ENCODE measurements at regions not wholly inside any gene's neighbourhood (a gene's known extent, or its start where the extent isn't known, plus 50 kb on each side); places are given as distances from the start of the nearest gene placed in this dataset.

DNA sequence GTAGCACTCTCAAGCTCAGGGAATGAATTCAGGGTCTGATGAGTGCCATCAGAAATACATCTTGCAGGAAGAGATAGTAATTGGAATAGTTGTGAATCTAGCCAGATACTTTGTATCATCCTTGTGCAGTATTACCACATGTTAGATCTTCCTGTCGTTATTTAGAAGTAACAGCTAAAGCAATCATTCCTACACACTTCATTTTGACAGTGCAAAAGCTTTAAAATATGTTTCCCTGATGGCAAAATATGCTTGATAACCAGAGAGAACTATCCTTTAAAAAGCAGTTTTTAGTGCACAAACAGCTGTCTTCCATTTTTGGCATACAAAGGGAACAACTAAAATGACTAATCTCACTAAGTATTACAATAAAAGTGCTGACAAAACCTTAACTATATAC, 149.5 kb upstream of the SLC38A2 start:
- H3F3A ChIP-seq (ENCODE audit: insufficient read depth, low read length, poor library complexity, severe bottlenecking), result no peaks in the 10 kb centered on the region

GRCh38 chr12:46521145-46521544, 148.6 kb upstream of the SLC38A2 start:
- H3F3A ChIP-seq (ENCODE audit: insufficient read depth, low read length, poor library complexity, severe bottlenecking), result no peaks in the 10 kb centered on the region
- H3K36me3 ChIP-seq (ENCODE audit: insufficient read depth, low read length), result no peaks in the 10 kb centered on the region
- H3K4me2 ChIP-seq (ENCODE audit: low read length), result no peak overlapping the region
- no peaks in the 10 kb centered on the region for H3K27me3 ChIP-seq (ENCODE audit: insufficient read depth, low read depth, low read length)
- no peak overlapping the region for H2AFZ ChIP-seq (ENCODE audit: low read depth, low read length)
- H3K9me2 ChIP-seq (ENCODE audit: insufficient read depth, low read length), result no peaks in the 10 kb centered on the region
- no peaks in the 10 kb centered on the region for H3K79me2 ChIP-seq (replicated peaks; ENCODE audit: insufficient read depth, low read length)
- no peaks in the 10 kb centered on the region for H4K20me1 ChIP-seq (ENCODE audit: insufficient read depth)
- H3K9me3 ChIP-seq (ENCODE audit: low read length), result no peaks in the 10 kb centered on the region
- no peak overlapping the region for H3K9ac ChIP-seq (ENCODE audit: low read length)
- TF ChIP-seq TAF1 (IDR thresholded peaks at IDR 0.05; ENCODE audit: low read depth) (no peak), SMC3 (conservative IDR thresholded peaks at IDR 0.05; ENCODE audit: poor library complexity) (no peak), POLR2AphosphoS5 (IDR thresholded peaks at IDR 0.05) (no peak), EP300 (conservative IDR thresholded peaks at IDR 0.05; ENCODE audit: poor library complexity, severe bottlenecking) (no peak), MXI1 (conservative IDR thresholded peaks at IDR 0.05; ENCODE audit: poor library complexity, severe bottlenecking) (no peak), EZH2 (IDR thresholded peaks at IDR 0.05; ENCODE audit: borderline replicate concordance, insufficient read depth, low read length, poor library complexity, severe bottlenecking) (no peak), REST (IDR thresholded peaks at IDR 0.05; ENCODE audit: borderline replicate concordance) (no peak), RAD21 (conservative IDR thresholded peaks at IDR 0.05) (no peak)
- TF ChIP-seq, protein P1, sequence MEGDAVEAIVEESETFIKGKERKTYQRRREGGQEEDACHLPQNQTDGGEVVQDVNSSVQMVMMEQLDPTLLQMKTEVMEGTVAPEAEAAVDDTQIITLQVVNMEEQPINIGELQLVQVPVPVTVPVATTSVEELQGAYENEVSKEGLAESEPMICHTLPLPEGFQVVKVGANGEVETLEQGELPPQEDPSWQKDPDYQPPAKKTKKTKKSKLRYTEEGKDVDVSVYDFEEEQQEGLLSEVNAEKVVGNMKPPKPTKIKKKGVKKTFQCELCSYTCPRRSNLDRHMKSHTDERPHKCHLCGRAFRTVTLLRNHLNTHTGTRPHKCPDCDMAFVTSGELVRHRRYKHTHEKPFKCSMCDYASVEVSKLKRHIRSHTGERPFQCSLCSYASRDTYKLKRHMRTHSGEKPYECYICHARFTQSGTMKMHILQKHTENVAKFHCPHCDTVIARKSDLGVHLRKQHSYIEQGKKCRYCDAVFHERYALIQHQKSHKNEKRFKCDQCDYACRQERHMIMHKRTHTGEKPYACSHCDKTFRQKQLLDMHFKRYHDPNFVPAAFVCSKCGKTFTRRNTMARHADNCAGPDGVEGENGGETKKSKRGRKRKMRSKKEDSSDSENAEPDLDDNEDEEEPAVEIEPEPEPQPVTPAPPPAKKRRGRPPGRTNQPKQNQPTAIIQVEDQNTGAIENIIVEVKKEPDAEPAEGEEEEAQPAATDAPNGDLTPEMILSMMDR (IDR thresholded peaks at IDR 0.05; ENCODE audit: poor library complexity, severe bottlenecking), result no peak
- no peak overlapping the region for H3K4me3 ChIP-seq (ENCODE audit: low read length)
- H3K27ac ChIP-seq (ENCODE audit: low read length), result no peak overlapping the region

More for the DNA sequence above, 149.5 kb upstream of the SLC38A2 start:
- H3K4me3 ChIP-seq (ENCODE audit: low read length), result no peak overlapping the region
- H3K27ac ChIP-seq (ENCODE audit: low read length), result no peak overlapping the region
- H3K79me2 ChIP-seq (replicated peaks; ENCODE audit: insufficient read depth, low read length), result no peaks in the 10 kb centered on the region
- no peaks in the 10 kb centered on the region for H4K20me1 ChIP-seq (ENCODE audit: insufficient read depth)
- H2AFZ ChIP-seq (ENCODE audit: low read depth, low read length), result no peak overlapping the region
- H3K9me3 ChIP-seq (ENCODE audit: low read length), result no peaks in the 10 kb centered on the region
- TF ChIP-seq, protein P1 (IDR thresholded peaks at IDR 0.05; ENCODE audit: poor library complexity, severe bottlenecking), result no peak
- no peak for TF ChIP-seq SMC3 (conservative IDR thresholded peaks at IDR 0.05; ENCODE audit: poor library complexity)
- TF ChIP-seq POLR2AphosphoS5 (IDR thresholded peaks at IDR 0.05), result no peak
- TF ChIP-seq MXI1 (conservative IDR thresholded peaks at IDR 0.05; ENCODE audit: poor library complexity, severe bottlenecking), result no peak
- no peak for TF ChIP-seq REST (IDR thresholded peaks at IDR 0.05; ENCODE audit: borderline replicate concordance)
- TF ChIP-seq EZH2 (IDR thresholded peaks at IDR 0.05; ENCODE audit: borderline replicate concordance, insufficient read depth, low read length, poor library complexity, severe bottlenecking), result no peak
- TF ChIP-seq TAF1 (IDR thresholded peaks at IDR 0.05; ENCODE audit: low read depth), result no peak
- TF ChIP-seq EP300 (conservative IDR thresholded peaks at IDR 0.05; ENCODE audit: poor library complexity, severe bottlenecking), result no peak
- no peak for TF ChIP-seq RAD21 (conservative IDR thresholded peaks at IDR 0.05)
- H3K4me2 ChIP-seq (ENCODE audit: low read length), result no peak overlapping the region
- no peak overlapping the region for H3K9ac ChIP-seq (ENCODE audit: low read length)
- H3K36me3 ChIP-seq (ENCODE audit: insufficient read depth, low read length), result no peaks in the 10 kb centered on the region
- no peaks in the 10 kb centered on the region for H3K27me3 ChIP-seq (ENCODE audit: insufficient read depth, low read depth, low read length)
- H3K9me2 ChIP-seq (ENCODE audit: insufficient read depth, low read length), result no peaks in the 10 kb centered on the region
